Neutrophil (primary cell): ENCODE measurements at regions not wholly inside any gene's neighbourhood (a gene's known extent, or its start where the extent isn't known, plus 50 kb on each side); places are given as distances from the start of the nearest gene placed in this dataset.

Source experiments
- H3K27ac ChIP-seq: fragments of 200-600 bp; sonication (generic); 2 replicates; pipeline ENCODE4 v1.5.1; 2016; ENCODE audit warnings: mild to moderate bottlenecking, moderate library complexity
- H3K27me3 ChIP-seq: fragments of 200-600 bp; sonication (generic); 2 replicates; pipeline ENCODE4 v1.6.0; 2016; ENCODE audit warnings: mild to moderate bottlenecking
- H3K36me3 ChIP-seq: fragments of 200-600 bp; sonication (generic); 2 replicates; pipeline ENCODE4 v1.5.1; 2017
- H3K4me1 ChIP-seq, 2 experiments: fragments of 200-600 bp in 1 of 2; sonication (generic) in 1 of 2; 1 replicate in 1 of 2; 2 replicates in 1 of 2; pipeline versions ENCODE4 v1.5.1 to v1.6.1; 2013 to 2016; ENCODE audit warnings: low read depth in 1 of 2, low read length in 1 of 2, mild to moderate bottlenecking in 1 of 2, moderate library complexity in 1 of 2; ENCODE audit not compliant: control insufficient read depth in 1 of 2, insufficient read depth in 1 of 2
- H3K4me3 ChIP-seq, 2 experiments: fragments of 200-600 bp in 1 of 2; sonication (generic) in 1 of 2; 1 replicate in 1 of 2; 2 replicates in 1 of 2; pipeline ENCODE4 v1.5.1; 2013 to 2016; ENCODE audit warnings: low read depth in 1 of 2, low read length in 1 of 2, mild to moderate bottlenecking in 1 of 2, moderate library complexity in 1 of 2
- H3K9me3 ChIP-seq: fragments of 200-600 bp; sonication (generic); 2 replicates; pipeline ENCODE4 v1.5.1; 2016
- CTCF ChIP-seq: fragments of 200-600 bp; sonication (generic); IDR thresholded peaks from 2 replicates; pipeline ENCODE4 v1.5.1; 2016; ENCODE audit warnings: antibody characterized with exemption

GRCh38 chr7:69436946-69437345 lies 161.3 kb upstream of the AUTS2 start:
- Histone ChIP-seq H3K27ac (no peak overlapping the region), H3K4me1 (no peaks in the 10 kb centered on the region), H3K27me3 (peaks cover 3% of the 10 kb centered on the region), H3K4me3 (no peak overlapping the region), H3K36me3 (no peaks in the 10 kb centered on the region), H3K9me3 (no peaks in the 10 kb centered on the region)
- no peak for TF ChIP-seq CTCF

- H3K36me3 ChIP-seq: no peaks in the 10 kb centered on the region
- H3K4me1 ChIP-seq: no peaks in the 10 kb centered on the region
- H3K9me3 ChIP-seq: no peaks in the 10 kb centered on the region
- no peaks in the 10 kb centered on the region for H3K27me3 ChIP-seq
- no peak overlapping the region for H3K4me3 ChIP-seq
- no peak for TF ChIP-seq CTCF
- no peak overlapping the region for H3K27ac ChIP-seq
These were observed 159.5 kb upstream of the AUTS2 start for GRCh38 chr7:69438584-69439412.

- H3K4me3 ChIP-seq: no peak overlapping the region
- no peaks in the 10 kb centered on the region for H3K27me3 ChIP-seq
- no peak for TF ChIP-seq CTCF
- no peaks in the 10 kb centered on the region for H3K9me3 ChIP-seq
- no peaks in the 10 kb centered on the region for H3K36me3 ChIP-seq
- H3K4me1 ChIP-seq: no peaks in the 10 kb centered on the region
- no peak overlapping the region for H3K27ac ChIP-seq
These were observed 158.5 kb upstream of the AUTS2 start for GRCh38 chr7:69439636-69440325.

GRCh38 chr7:69440976-69441375 lies 157.3 kb upstream of the AUTS2 start:
- no peak overlapping the region for H3K27ac ChIP-seq
- H3K4me1 ChIP-seq: no peaks in the 10 kb centered on the region
- H3K27me3 ChIP-seq: no peaks in the 10 kb centered on the region
- no peaks in the 10 kb centered on the region for H3K36me3 ChIP-seq
- no peak overlapping the region for H3K4me3 ChIP-seq
- no peak for TF ChIP-seq CTCF
- no peaks in the 10 kb centered on the region for H3K9me3 ChIP-seq

GRCh38 chr7:69443136-69443535 lies 155.1 kb upstream of the AUTS2 start:
- Histone ChIP-seq H3K9me3 (no peaks in the 10 kb centered on the region), H3K27me3 (no peaks in the 10 kb centered on the region), H3K4me1 (no peaks in the 10 kb centered on the region), H3K27ac (no peak overlapping the region), H3K36me3 (no peaks in the 10 kb centered on the region), H3K4me3 (no peak overlapping the region)
- TF ChIP-seq CTCF: no peak
